GM12891 (cell line): ENCODE measurements at regions not wholly inside any gene's neighbourhood (a gene's known extent, or its start where the extent isn't known, plus 50 kb on each side); places are given as distances from the start of the nearest gene placed in this dataset.
A peak's percentile ranks its signal among the peaks of the same experiment; 100 is the strongest.

Experiments
- DNase-seq: peaks from one replicate; pipeline ENCODE4 v3.0.0; 2011; ENCODE audit warnings: low spot score; ENCODE audit not compliant: insufficient read length
- FAIRE-seq: peaks from 2 replicates; lab custom pipeline; 2011; peaks lifted over from hg19 to GRCh38; lab: Jason Lieb, UNC
- PAX5 ChIP-seq: IDR thresholded peaks from 2 replicates; pipeline ENCODE4 v1.6.1; 2011; ENCODE audit warnings: low read length, moderate library complexity, mild to moderate bottlenecking; ENCODE audit not compliant: insufficient read depth, severe bottlenecking
- POLR2A ChIP-seq: IDR thresholded peaks from 2 replicates; pipeline ENCODE4 v1.6.1; 2011; ENCODE audit warnings: low read depth, low read length, control low read depth
- POLR2AphosphoS5 ChIP-seq: IDR thresholded peaks from 2 replicates; pipeline ENCODE4 v1.6.1; 2011; ENCODE audit warnings: low read depth, low read length, control low read depth
- POU2F2 ChIP-seq: IDR thresholded peaks from 2 replicates; pipeline ENCODE4 v1.6.1; 2011; ENCODE audit warnings: low read depth, mild to moderate bottlenecking, control low read depth, low read length, moderate library complexity
- SPI1 ChIP-seq: IDR thresholded peaks from 2 replicates; pipeline ENCODE4 v1.6.1; 2011; ENCODE audit warnings: low read depth, low read length, control low read depth
- TAF1 ChIP-seq: IDR thresholded peaks from 2 replicates; pipeline ENCODE4 v1.6.1; 2011; ENCODE audit warnings: low read depth, low read length, control low read depth

DNA sequence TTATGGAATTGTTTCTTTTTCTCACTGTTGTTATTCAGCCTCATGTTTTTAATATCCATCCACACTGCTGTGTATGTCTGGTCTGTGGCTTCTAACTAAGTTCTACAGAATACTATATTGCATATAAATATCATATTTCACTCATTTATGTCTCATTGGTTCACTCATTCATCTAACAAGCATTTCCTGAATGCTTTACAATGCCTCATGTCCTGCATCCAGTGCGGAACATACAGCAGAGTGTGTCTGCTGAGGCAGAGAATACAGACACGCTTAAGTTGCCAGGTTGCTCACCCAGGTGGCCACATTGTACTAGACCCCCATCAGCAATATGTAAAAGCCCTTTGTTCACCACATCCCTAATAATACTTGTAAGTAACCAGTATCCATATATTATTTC, 111.8 kb upstream of the CNTNAP2 start:
- DNase-seq (no peak), FAIRE-seq (no peak)
- no peak for TF ChIP-seq SPI1
- no peak for TF ChIP-seq TAF1
- TF ChIP-seq POU2F2: no peak
- no peak for TF ChIP-seq POLR2A
- no peak for TF ChIP-seq PAX5
- TF ChIP-seq POLR2AphosphoS5: no peak

DNA sequence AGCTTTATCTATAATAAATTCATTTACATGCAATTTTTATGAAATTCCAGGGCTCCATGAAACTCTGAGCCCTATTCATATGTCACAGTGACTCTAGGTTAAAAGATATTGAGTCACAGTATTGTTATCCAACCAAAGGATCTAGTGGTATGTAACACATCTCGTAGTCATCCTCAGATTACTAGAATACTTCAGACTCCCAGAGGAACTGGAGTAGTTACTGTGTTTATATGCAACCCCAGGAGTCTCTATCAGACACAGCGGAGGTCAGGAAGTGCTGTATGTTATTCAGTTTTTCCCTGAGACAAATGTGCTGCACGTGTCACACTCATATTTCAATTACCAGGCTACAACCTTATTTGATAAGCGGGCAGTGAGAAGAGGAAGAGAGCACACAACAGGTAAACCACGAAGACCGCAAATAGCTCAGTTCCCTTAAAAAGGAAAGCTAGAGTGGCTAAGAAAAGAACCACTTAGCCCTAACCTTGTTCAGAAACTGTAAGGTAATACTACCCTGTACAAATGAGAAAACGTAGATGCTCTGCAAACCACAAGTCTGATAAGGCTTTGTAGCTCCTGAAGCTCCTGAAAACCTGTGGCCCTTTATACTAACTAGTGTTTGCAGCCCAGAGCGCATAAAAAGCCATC, 114.0 kb upstream of the CNTNAP2 start:
- TF ChIP-seq TAF1 (no peak), SPI1 (peak; percentile 89), POU2F2 (no peak), POLR2A (no peak), PAX5 (no peak)
- peak; percentile 60 for FAIRE-seq
- no peak for DNase-seq

DNA sequence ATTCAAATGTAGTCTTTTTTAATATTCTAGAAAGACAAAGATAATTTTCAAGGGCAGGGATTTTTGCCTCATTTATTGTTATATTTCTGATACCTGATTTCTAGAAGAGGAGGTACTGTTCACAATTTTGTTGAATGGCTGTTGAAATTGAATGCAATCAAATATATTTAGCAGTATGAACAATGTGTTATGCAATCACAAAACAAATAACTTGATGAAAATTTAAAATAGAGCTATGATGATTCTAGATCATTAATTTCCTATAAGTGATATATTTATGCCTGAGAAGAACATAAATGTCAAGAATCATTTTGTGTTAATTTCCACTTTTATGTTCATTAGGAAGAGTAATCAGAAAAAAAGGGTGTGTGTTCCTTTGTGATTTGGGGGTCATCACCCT, 114.6 kb upstream of the CNTNAP2 start:
- DNase-seq: no peak
- no peak for FAIRE-seq
- no peak for TF ChIP-seq POU2F2
- no peak for TF ChIP-seq PAX5
- no peak for TF ChIP-seq SPI1
- no peak for TF ChIP-seq TAF1
- no peak for TF ChIP-seq POLR2AphosphoS5
- no peak for TF ChIP-seq POLR2A

DNA sequence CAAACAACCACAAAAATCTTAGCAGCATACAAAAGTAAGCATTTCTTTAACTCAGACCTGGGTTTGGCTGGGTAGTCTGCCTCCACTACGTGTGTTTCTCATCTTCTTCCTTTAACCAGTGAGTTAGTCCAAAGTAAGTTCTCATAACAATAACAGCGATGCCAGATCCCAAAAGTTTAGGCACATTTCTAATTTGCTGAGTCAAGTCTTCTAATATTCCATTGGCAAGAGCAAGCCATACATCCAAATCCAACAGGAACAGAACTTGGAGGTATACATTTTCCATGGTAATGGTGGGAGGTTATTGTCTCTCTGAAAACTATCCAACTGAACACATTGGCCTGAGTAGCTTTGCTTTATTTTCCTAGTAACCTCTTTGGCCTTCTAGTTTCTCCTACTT, 115.7 kb upstream of the CNTNAP2 start:
- DNase-seq: no peak
- TF ChIP-seq POLR2A: no peak
- no peak for TF ChIP-seq POU2F2
- TF ChIP-seq SPI1: no peak
- no peak for TF ChIP-seq PAX5
- TF ChIP-seq POLR2AphosphoS5: no peak
- no peak for TF ChIP-seq TAF1
- FAIRE-seq: no peak

DNA sequence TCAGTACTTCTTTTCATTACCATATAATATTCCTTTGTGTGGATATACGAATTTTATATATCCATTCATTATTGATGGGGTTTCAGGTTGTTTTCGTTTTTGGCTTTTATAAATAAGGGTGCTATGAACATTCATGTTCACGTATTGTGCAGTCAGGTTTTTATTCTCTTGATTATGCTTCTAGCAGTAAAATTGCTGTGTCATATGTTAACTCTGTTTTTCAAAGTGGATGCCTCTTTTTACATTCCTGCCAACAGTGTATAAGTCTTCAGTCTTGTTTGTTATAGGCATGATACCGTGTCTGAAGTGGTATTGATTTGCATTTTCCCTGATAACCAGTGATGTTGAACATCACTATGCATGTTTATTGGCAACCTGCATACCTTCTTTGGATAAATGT, 127.1 kb upstream of the CNTNAP2 start:
- TF ChIP-seq TAF1 (no peak), POLR2A (no peak), POLR2AphosphoS5 (no peak), SPI1 (no peak), POU2F2 (no peak), PAX5 (no peak)
- FAIRE-seq: no peak
- no peak for DNase-seq

DNA sequence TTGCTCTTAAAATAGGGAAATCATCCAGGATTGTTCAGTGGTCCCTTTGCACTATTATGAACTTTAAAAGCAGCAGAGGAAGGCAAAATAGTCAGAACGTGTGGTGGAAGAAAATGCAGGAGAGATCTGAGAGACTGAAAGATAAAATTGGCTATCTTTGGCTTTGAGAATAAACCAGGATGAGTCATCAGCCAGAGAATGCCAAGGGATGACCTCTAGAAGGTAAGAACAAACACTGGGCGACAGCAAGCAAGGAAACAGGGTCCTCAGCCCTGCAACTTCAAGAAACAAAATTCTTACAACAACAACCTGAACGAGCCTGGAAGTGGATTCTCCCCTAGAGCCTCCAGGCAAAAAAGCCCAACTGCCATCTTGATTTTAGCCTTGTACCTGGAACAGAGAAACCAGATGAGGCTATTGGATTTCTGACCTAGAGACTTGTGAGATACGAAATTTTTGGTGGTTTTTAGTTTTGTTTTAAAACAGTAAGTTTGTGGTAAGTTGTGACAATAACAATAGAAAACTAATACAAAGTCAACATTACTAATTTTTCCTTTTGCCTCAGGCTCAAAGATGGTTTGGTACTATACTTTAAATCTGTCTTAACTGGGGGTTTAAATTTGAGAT, 130.2 kb upstream of the CNTNAP2 start:
- TF ChIP-seq TAF1 (no peak), POLR2AphosphoS5 (no peak), POLR2A (no peak), SPI1 (no peak), POU2F2 (no peak), PAX5 (no peak)
- FAIRE-seq (no peak), DNase-seq (no peak)

DNA sequence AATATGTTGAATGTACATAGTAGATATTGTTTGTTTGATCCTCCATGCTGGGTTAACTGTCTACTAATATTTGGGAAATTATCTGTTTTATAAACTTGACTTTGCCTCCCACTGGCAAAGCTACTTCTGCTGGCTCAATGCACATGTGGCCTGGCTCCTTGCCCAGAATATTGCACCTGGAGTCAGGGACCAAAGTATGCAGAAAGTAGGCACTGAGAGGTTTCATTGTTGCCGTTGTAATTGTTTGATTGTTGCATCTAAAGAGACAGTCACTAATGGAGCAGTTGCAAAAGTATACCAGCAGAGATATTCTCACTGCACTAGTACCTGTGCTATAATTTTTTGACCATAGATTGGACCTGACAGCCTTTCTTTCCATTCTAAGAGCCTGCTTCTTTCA, 137.8 kb upstream of the CNTNAP2 start:
- FAIRE-seq: no peak
- no peak for TF ChIP-seq POLR2AphosphoS5
- TF ChIP-seq TAF1: no peak
- no peak for TF ChIP-seq PAX5
- TF ChIP-seq POLR2A: no peak
- no peak for TF ChIP-seq POU2F2
- no peak for TF ChIP-seq SPI1
- no peak for DNase-seq

DNA sequence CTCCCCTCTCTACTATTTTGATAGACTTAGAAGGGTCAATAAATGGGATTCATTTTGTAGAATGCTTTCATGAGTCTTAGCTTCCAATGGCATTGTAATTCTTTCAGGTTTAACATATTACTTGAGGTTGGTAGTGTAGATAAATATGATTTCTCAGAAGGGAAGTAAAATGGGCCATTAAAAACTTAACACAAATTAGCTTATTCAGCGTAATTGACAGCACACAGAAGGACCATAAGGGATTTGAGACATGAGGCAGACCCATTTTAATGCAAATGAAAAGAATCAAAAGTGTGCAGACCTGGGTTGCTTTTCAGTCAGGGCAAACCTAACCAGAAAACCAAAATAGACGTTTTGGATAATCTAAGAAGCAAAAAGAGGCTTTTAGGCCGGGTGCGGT, 156.6 kb upstream of the CNTNAP2 start:
- TF ChIP-seq SPI1 (no peak), TAF1 (no peak), PAX5 (no peak), POLR2A (no peak), POU2F2 (no peak), POLR2AphosphoS5 (no peak)
- FAIRE-seq (no peak), DNase-seq (no peak)

DNA sequence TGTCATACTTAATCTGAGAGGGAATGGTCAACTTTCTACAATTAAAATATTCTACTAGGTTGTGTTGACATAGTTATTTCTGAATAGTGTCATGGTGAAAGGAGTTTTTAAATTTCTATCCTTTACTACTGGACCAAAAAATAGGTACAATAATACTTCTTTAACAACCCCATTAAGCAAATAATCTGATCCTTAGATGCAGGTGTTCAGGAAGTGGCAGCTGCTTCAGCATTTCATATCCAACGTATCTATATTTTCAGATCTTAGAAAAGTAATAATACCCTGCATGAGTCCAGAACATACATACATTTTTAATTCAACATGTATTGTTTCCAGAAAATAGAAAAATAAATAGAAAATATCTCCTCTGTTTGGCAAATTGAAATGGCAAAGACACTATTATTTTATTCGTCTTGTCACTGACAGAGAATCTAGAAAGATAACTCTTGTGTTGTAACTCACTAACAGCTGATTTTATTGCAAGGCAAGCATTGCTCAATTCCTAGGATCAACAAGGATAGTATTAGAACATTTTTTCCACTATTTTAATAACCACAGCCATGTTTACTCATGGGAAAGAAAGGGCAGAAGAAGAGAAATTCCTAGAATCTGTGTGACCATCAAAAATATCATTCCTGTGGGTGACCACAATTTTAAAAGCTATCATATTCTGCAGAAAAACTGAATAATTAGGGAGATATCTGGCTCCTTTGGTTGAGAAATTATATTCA, 159.3 kb upstream of the CNTNAP2 start:
- DNase-seq: no peak
- no peak for FAIRE-seq
- TF ChIP-seq PAX5 (no peak), POLR2AphosphoS5 (no peak), POU2F2 (no peak), POLR2A (no peak), TAF1 (no peak), SPI1 (no peak)

DNA sequence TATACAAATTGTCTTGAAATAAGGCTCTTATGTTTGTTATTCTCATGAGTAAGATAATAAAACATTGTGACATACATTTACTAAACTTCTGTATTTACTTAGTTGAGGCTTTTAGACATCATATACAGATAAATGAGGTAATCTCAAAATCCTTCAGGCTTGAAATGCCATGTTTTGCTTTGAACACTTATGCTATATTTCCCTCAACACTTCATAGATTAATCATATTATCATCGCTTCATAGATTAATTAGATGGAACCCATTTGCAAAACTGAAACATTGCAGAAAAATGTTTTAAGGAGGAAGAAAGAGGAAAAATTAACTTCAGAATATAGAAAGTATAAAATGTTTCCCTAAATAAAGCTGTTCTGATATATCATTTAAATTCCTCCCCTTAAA, 165.0 kb upstream of the CNTNAP2 start:
- FAIRE-seq (no peak), DNase-seq (no peak)
- TF ChIP-seq POLR2AphosphoS5 (no peak), PAX5 (no peak), POLR2A (no peak), SPI1 (no peak), TAF1 (no peak)
